ENCODE measurements at regions not wholly inside any gene's neighbourhood (a gene's known extent, or its start where the extent isn't known, plus 50 kb on each side); places are given as distances from the start of the nearest gene placed in this dataset.
"Not testable (repeated sequence)": the region's sequence is repeated elsewhere in the genome, so short reads cannot be mapped to it uniquely, and the experiment has no call there.

DNA sequence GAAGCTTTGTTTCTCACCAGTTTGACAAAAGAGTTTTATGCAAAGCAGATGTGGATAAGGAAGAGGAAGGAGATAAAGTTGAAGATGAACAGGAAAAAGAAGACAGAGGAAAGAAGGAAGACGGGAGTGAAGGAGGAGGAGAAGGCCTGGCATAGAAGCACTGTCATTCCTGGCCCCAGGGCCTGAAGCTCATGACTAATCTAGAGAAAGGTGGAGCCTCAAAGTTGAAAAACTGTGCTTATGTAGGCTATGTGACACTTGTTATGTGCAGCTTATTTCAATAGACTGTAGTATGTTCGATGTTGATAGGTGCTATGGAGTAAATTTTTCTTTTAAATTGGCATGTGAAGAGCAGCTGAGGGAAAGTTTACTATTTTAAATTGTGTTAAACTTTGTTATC, 1294.0 kb downstream of the CDH12 start:
- TF ChIP-seq CTCF (tag by site-specific recombination; IDR thresholded peaks at IDR 0.05); ZNF274 (IDR thresholded peaks at IDR 0.05; ENCODE audit: low read length); ZNF274 (tag by site-specific recombination; IDR thresholded peaks at IDR 0.05; ENCODE audit: borderline replicate concordance); ZNF398 (tag by site-specific recombination; IDR thresholded peaks at IDR 0.05); ZNF223 (tag by site-specific recombination; IDR thresholded peaks at IDR 0.05); YY1 (tag by site-specific recombination; IDR thresholded peaks at IDR 0.05); RBAK (tag by site-specific recombination; IDR thresholded peaks at IDR 0.05); ZNF544 (tag by site-specific recombination; IDR thresholded peaks at IDR 0.05); ZNF768 (tag by site-specific recombination; IDR thresholded peaks at IDR 0.05); ZNF174 (tag by site-specific recombination; IDR thresholded peaks at IDR 0.05); TRIM28 (IDR thresholded peaks at IDR 0.05; ENCODE audit: borderline replicate concordance, low read length): not testable (repeated sequence)
